ENCODE measurements at regions not wholly inside any gene's neighbourhood (a gene's known extent, or its start where the extent isn't known, plus 50 kb on each side); places are given as distances from the start of the nearest gene placed in this dataset.

DNA sequence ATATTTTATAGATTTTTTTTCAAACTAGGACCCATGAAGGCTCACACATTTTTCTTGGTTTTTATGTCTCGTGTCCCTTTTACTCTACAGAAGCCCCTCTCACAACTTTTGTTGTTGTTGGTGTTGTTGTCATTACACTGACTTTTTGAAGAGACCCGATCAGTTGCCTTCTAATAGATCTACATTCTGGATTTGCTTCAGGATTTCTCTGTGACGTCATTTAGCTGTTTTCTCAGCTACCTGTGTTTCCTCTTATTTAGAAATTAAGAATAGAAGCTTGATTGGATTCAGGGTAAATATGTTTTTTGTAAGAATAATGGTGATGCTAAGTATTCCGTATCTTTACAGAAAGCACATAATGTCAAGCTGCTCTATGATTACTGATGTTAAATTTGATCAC lies 213.3 kb upstream of the ZNF462 start:
- H3K27ac ChIP-seq: no peak overlapping the region
- no peak for TF ChIP-seq ZFX (IDR thresholded peaks at IDR 0.05; ENCODE audit: borderline replicate concordance)
- TF ChIP-seq, protein P1, sequence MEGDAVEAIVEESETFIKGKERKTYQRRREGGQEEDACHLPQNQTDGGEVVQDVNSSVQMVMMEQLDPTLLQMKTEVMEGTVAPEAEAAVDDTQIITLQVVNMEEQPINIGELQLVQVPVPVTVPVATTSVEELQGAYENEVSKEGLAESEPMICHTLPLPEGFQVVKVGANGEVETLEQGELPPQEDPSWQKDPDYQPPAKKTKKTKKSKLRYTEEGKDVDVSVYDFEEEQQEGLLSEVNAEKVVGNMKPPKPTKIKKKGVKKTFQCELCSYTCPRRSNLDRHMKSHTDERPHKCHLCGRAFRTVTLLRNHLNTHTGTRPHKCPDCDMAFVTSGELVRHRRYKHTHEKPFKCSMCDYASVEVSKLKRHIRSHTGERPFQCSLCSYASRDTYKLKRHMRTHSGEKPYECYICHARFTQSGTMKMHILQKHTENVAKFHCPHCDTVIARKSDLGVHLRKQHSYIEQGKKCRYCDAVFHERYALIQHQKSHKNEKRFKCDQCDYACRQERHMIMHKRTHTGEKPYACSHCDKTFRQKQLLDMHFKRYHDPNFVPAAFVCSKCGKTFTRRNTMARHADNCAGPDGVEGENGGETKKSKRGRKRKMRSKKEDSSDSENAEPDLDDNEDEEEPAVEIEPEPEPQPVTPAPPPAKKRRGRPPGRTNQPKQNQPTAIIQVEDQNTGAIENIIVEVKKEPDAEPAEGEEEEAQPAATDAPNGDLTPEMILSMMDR (IDR thresholded peaks at IDR 0.05): no peak

DNA sequence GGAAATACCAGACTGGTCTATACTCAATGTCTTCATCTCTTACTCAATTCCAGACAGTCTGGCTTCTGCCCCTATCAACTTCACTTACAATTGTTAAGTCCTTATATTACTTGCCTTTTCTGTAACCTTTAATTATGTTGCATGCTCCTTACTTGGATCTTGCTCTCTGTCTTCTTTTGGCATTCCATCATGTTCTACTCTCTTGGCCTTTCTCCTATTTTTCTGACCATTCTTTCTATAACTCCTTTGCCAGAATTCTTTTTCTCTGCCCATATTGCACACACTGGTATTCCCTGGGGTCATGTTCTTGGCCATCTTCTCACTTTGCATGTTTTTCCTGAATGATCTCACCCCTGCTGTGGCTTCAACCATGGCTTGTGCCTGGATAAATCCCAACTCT lies 209.8 kb upstream of the ZNF462 start:
- TF ChIP-seq, protein P1 (IDR thresholded peaks at IDR 0.05): no peak
- TF ChIP-seq ZFX (IDR thresholded peaks at IDR 0.05; ENCODE audit: borderline replicate concordance): no peak
- H3K27ac ChIP-seq: no peak overlapping the region

DNA sequence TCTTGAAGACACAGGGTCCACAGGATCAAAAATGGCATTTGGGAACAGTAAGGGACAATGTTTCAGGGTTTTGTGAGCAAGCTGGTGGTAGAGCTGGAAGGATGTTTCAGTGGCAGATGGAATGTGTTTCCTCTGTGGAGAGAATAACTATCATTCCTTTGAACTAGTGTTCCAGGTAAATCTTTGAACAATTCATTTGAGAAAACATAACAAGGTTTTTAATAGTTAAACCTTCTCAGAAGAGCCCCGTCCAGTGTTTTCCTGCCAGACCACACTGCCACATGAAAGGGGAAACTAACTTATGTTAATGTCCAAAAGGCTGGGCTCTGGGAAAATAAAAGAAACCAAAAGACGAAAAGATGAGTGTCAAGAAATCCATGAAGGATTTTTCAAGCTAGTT lies 207.0 kb upstream of the ZNF462 start:
- no peak for TF ChIP-seq ZFX (IDR thresholded peaks at IDR 0.05; ENCODE audit: borderline replicate concordance)
- TF ChIP-seq, protein P1 (IDR thresholded peaks at IDR 0.05): no peak
- no peak overlapping the region for H3K27ac ChIP-seq

DNA sequence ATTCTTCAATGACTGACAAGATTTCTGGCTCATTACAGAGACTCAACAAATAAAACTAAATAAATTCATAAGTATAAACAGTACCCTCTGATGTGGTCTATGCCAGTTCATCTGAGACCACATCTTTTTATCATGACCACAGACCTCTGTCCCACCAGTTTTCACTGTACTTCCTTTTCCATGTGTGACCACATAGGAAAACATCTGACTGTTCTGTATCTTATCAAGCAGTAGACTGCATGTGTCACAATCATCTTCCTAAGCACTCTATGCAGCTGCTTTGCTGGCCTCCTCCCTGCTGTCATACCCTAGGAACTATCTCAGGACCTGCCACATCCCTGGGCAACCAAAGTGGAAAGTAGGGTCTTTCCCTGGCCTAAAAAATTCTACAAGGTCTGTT lies 205.0 kb upstream of the ZNF462 start:
- no peak for TF ChIP-seq ZFX (IDR thresholded peaks at IDR 0.05; ENCODE audit: borderline replicate concordance)
- TF ChIP-seq, protein P1 (IDR thresholded peaks at IDR 0.05): no peak
- no peak overlapping the region for H3K27ac ChIP-seq

DNA sequence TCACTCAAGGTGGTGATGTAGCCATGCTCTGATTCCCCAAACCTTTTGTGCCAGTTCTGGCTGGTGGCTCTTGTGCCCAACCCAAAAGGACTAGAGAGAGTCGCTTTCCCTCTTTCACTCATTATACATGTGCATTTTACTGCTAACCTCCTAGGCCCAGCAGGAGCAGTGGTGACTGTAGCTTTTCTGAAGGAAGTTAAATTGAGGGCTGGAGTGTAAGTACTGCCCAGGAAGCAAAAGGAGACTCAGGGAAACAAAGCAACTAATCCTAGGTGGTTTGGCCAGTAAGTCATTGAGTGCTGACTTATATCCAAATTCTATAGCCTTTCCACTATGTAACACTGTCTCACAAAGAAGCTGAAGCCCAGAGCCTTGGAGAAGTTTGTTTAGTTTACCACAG lies 194.4 kb upstream of the ZNF462 start:
- TF ChIP-seq, protein P1 (IDR thresholded peaks at IDR 0.05): no peak
- no peak for TF ChIP-seq ZFX (IDR thresholded peaks at IDR 0.05; ENCODE audit: borderline replicate concordance)
- H3K27ac ChIP-seq: no peak overlapping the region

DNA sequence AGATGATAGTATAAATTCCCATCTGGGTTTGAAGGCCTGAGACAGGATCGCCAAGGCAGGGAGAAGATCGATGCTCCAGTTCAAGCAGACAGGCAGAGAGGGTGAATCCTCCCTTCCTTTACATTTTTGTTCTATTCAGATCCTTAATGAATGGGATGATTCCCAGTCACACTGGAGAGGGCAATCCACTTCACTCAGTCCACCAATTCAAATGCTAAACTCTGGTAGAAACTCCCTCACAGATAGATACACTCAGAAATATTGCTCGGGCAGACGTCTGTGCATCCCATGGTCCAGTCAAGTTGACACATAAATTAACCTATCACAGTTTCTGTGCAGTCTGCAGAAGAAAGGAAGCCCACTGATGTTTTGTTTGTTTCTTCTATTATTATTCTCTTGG lies 193.1 kb upstream of the ZNF462 start:
- no peak overlapping the region for H3K27ac ChIP-seq
- TF ChIP-seq, protein P1 (IDR thresholded peaks at IDR 0.05): no peak
- no peak for TF ChIP-seq ZFX (IDR thresholded peaks at IDR 0.05; ENCODE audit: borderline replicate concordance)

DNA sequence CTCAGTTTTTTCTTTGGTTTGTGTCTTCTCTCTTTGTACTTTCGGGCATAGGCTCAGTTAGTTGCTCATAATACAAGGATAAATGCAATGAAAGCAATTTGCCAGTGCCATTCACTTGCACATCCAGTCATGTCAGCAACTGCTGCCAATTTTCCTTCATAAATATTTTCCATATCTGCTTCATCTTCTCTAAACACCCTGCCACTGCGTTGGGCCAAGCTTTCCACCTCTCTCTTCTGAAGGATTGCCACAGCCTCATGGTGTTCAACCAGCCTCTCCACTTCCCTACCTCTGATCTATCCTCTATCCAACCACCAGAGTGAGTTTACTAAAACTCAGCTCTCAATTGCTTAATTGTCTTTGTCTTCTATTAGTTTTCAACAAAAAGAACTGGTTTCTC lies 192.5 kb upstream of the ZNF462 start:
- H3K27ac ChIP-seq: no peak overlapping the region
- TF ChIP-seq, protein P1 (IDR thresholded peaks at IDR 0.05): no peak
- no peak for TF ChIP-seq ZFX (IDR thresholded peaks at IDR 0.05; ENCODE audit: borderline replicate concordance)

All from 22Rv1 (cell line).